ENCODE measurements at regions not wholly inside any gene's neighbourhood (a gene's known extent, or its start where the extent isn't known, plus 50 kb on each side); places are given as distances from the start of the nearest gene placed in this dataset.

GRCh38 chr4:184312126-184312525 is 94.5 kb upstream of the ENPP6 start:
- no peaks in the 10 kb centered on the region for H3K36me3 Mint-ChIP-seq (ENCODE audit: low read depth)
- no peak overlapping the region for H3K4me3 Mint-ChIP-seq
- Histone ChIP-seq H3K36me3 (ENCODE audit: control insufficient read depth, insufficient read depth, low read length) (no peaks in the 10 kb centered on the region), H3K27ac (ENCODE audit: low read depth, low read length) (no peak overlapping the region), H3K27me3 (ENCODE audit: control insufficient read depth, insufficient read depth, low read length, poor library complexity, severe bottlenecking) (no peaks in the 10 kb centered on the region), H3K9me3 (ENCODE audit: control insufficient read depth, low read length) (no peaks in the 10 kb centered on the region), H3K9ac (ENCODE audit: extremely low read depth, low read length, poor library complexity, severe bottlenecking) (no peak overlapping the region), H3K4me3 (ENCODE audit: low read length) (no peak overlapping the region), H3K4me1 (ENCODE audit: control insufficient read depth, insufficient read depth, low read length) (no peaks in the 10 kb centered on the region)
- H3K27me3 Mint-ChIP-seq (ENCODE audit: insufficient read depth), result no peaks in the 10 kb centered on the region
- no peak for DNase-seq
- H3K4me1 Mint-ChIP-seq, result peaks cover 4% of the 10 kb centered on the region
- TF ChIP-seq CTCF (conservative IDR thresholded peaks at IDR 0.05), result no peak
- WGBS, 2 experiments (ENCODE audit: insufficient coverage in 1 of 2, insufficient read length in 1 of 2), result 90 to 97% methylated on average over 3 of the region's 3 CpGs
- H3K9me3 Mint-ChIP-seq, result no peaks in the 10 kb centered on the region
- H3K27ac Mint-ChIP-seq, result no peak overlapping the region

GRCh38 chr4:184310881-184311709 is 93.4 kb upstream of the ENPP6 start:
- Mint-ChIP-seq H3K4me1 (peaks cover 4% of the 10 kb centered on the region), H3K4me3 (no peak overlapping the region), H3K36me3 (ENCODE audit: low read depth) (no peaks in the 10 kb centered on the region), H3K27ac (no peak overlapping the region), H3K9me3 (no peaks in the 10 kb centered on the region), H3K27me3 (ENCODE audit: insufficient read depth) (no peaks in the 10 kb centered on the region)
- TF ChIP-seq CTCF (conservative IDR thresholded peaks at IDR 0.05), result no peak
- no peaks in the 10 kb centered on the region for H3K27me3 ChIP-seq (ENCODE audit: control insufficient read depth, insufficient read depth, low read length, poor library complexity, severe bottlenecking)
- no peak overlapping the region for H3K4me3 ChIP-seq (ENCODE audit: low read length)
- no peak overlapping the region for H3K9ac ChIP-seq (ENCODE audit: extremely low read depth, low read length, poor library complexity, severe bottlenecking)
- 91 to 95% methylated on average over 10 to 14 of the region's 14 CpGs for WGBS, 2 experiments (ENCODE audit: insufficient coverage in 1 of 2, insufficient read length in 1 of 2)
- no peaks in the 10 kb centered on the region for H3K4me1 ChIP-seq (ENCODE audit: control insufficient read depth, insufficient read depth, low read length)
- DNase-seq, result no peak
- H3K36me3 ChIP-seq (ENCODE audit: control insufficient read depth, insufficient read depth, low read length), result no peaks in the 10 kb centered on the region
- no peaks in the 10 kb centered on the region for H3K9me3 ChIP-seq (ENCODE audit: control insufficient read depth, low read length)
- H3K27ac ChIP-seq (ENCODE audit: low read depth, low read length), result no peak overlapping the region

- H3K4me3 ChIP-seq (ENCODE audit: low read length), result no peak overlapping the region
- Mint-ChIP-seq H3K27me3 (ENCODE audit: insufficient read depth) (no peaks in the 10 kb centered on the region), H3K27ac (no peak overlapping the region), H3K9me3 (no peaks in the 10 kb centered on the region), H3K36me3 (ENCODE audit: low read depth) (no peaks in the 10 kb centered on the region), H3K4me3 (no peak overlapping the region), H3K4me1 (peaks cover 4% of the 10 kb centered on the region)
- peak; percentile 53 for TF ChIP-seq CTCF (conservative IDR thresholded peaks at IDR 0.05)
- H3K4me1 ChIP-seq (ENCODE audit: control insufficient read depth, insufficient read depth, low read length), result no peaks in the 10 kb centered on the region
- no peaks in the 10 kb centered on the region for H3K9me3 ChIP-seq (ENCODE audit: control insufficient read depth, low read length)
- no peak overlapping the region for H3K9ac ChIP-seq (ENCODE audit: extremely low read depth, low read length, poor library complexity, severe bottlenecking)
- DNase-seq, result peak; percentile 69
- no peak overlapping the region for H3K27ac ChIP-seq (ENCODE audit: low read depth, low read length)
- H3K36me3 ChIP-seq (ENCODE audit: control insufficient read depth, insufficient read depth, low read length), result no peaks in the 10 kb centered on the region
- no peaks in the 10 kb centered on the region for H3K27me3 ChIP-seq (ENCODE audit: control insufficient read depth, insufficient read depth, low read length, poor library complexity, severe bottlenecking)
- 89 to 90% methylated on average over 9 to 10 of the region's 10 CpGs for WGBS, 2 experiments (ENCODE audit: insufficient coverage in 1 of 2, insufficient read length in 1 of 2)
Measured at GRCh38 chr4:184310171-184310567, 92.5 kb upstream of the ENPP6 start.

Measured in endodermal cell (in vitro differentiated cells).